B cell (primary cell): ENCODE measurements at regions not wholly inside any gene's neighbourhood (a gene's known extent, or its start where the extent isn't known, plus 50 kb on each side); places are given as distances from the start of the nearest gene placed in this dataset.

Experiments
- ATAC-seq: fragments of 200-7000 bp; cut with Tn5 transposase; one replicate; pipeline ENCODE4 v1.10.0; 2021; ENCODE audit warnings: low read depth, mild to moderate bottlenecking, moderate number of reproducible peaks, moderate library complexity
- CTCF ChIA-PET: fragments of 350-600 bp; sonication (Branson Sonifier 250); formaldehyde crosslinking; loops from one replicate; lab custom pipeline; 2021; ENCODE audit warnings: antibody characterized with exemption, inconsistent platforms; lab: Charles Lee
- POLR2A ChIA-PET: fragments of 350-600 bp; sonication (Branson Sonifier 250); formaldehyde crosslinking; loops from one replicate; lab custom pipeline; 2021; ENCODE audit warnings: antibody characterized with exemption; lab: Charles Lee
- DNase-seq: peaks from one replicate; pipeline ENCODE4 v3.0.0; 2013
- H2AFZ ChIP-seq: 2 replicates; pipeline ENCODE4 v1.6.1; 2012; ENCODE audit warnings: mild to moderate bottlenecking, low read depth, low read length; ENCODE audit not compliant: insufficient read depth, poor library complexity, severe bottlenecking
- H3K27ac ChIP-seq, 2 donors: 1 replicate in 1 of 2; 2 replicates in 1 of 2; pipeline ENCODE4 v1.5.1; 2012 to 2013; ENCODE audit warnings: low read length in 2 of 2, mild to moderate bottlenecking in 2 of 2, moderate library complexity in 1 of 2
- H3K27me3 ChIP-seq, 4 experiments: fragments of 200-600 bp in 1 of 4; sonication (generic) in 1 of 4; replicated peaks in 1 of 4; 1 replicate in 2 of 4; 2 replicates in 2 of 4; pipeline versions ENCODE4 v1.6.1 to v1.7.0; 2013 to 2016; ENCODE audit warnings: low read length in 3 of 4, mild to moderate bottlenecking in 2 of 4, mixed read lengths in 1 of 4, moderate library complexity in 1 of 4; ENCODE audit not compliant: insufficient read depth in 4 of 4, control insufficient read depth in 3 of 4; ENCODE audit errors: control extremely low read depth in 1 of 4
- H3K36me3 ChIP-seq, 2 experiments: replicated peaks in 1 of 2; 1 replicate in 1 of 2; 2 replicates in 1 of 2; pipeline versions ENCODE4 v1.6.1 to v1.7.1; 2013; ENCODE audit warnings: low read length in 1 of 2; ENCODE audit not compliant: insufficient read depth in 2 of 2, control insufficient read depth in 1 of 2; ENCODE audit errors: control extremely low read depth in 1 of 2, extremely low read depth in 1 of 2
- H3K4me1 ChIP-seq, 2 donors: fragments of 200-600 bp in 1 of 2; sonication (generic) in 1 of 2; 1 replicate in 1 of 2; 2 replicates in 1 of 2; pipeline versions ENCODE4 v1.5.1 to v1.6.1; 2013 to 2017; ENCODE audit warnings: low read length in 2 of 2; ENCODE audit not compliant: control insufficient read depth in 2 of 2, insufficient read depth in 2 of 2
- H3K4me2 ChIP-seq: replicated peaks from 2 replicates; pipeline ENCODE3; 2012; ENCODE audit warnings: mild to moderate bottlenecking, low read depth, low read length; ENCODE audit not compliant: poor library complexity, severe bottlenecking
- H3K4me3 ChIP-seq, 5 experiments: fragments of 200-600 bp in 1 of 5; sonication (generic) in 1 of 5; 1 replicate in 3 of 5; 2 replicates in 2 of 5; pipeline versions ENCODE4 v1.5.1 to v1.7.0; 2011 to 2016; ENCODE audit warnings: low read length in 4 of 5, mild to moderate bottlenecking in 4 of 5, low read depth in 2 of 5, control low read depth in 1 of 5, moderate library complexity in 1 of 5; ENCODE audit not compliant: insufficient read depth in 1 of 5; ENCODE audit errors: control extremely low read depth in 1 of 5, extremely low read depth in 1 of 5
- H3K79me2 ChIP-seq: fragments of 200-600 bp; sonication (generic); one replicate; pipeline ENCODE4 v1.6.0; 2016; ENCODE audit warnings: low read length; ENCODE audit not compliant: control insufficient read depth, insufficient read depth
- H3K9ac ChIP-seq: fragments of 200-600 bp; sonication (generic); 2 replicates; pipeline ENCODE4 v1.6.1; 2017; ENCODE audit warnings: mild to moderate bottlenecking, low read length, moderate library complexity
- H3K9me3 ChIP-seq, 3 donors: one replicate each; pipeline versions ENCODE4 v1.6.1 to v1.7.1; 2013; ENCODE audit warnings: low read length in 2 of 3; ENCODE audit not compliant: control insufficient read depth in 2 of 3, insufficient read depth in 1 of 3; ENCODE audit errors: control extremely low read depth in 1 of 3
- H4K20me1 ChIP-seq: 2 replicates; pipeline ENCODE4 v1.6.0; 2012; ENCODE audit warnings: mild to moderate bottlenecking, low read length; ENCODE audit not compliant: insufficient read depth, control insufficient read depth, poor library complexity, severe bottlenecking
- H3K27ac Mint-ChIP-seq: one replicate; pipeline ENCODE4 v1.8.0; 2021; ENCODE audit warnings: mixed read lengths
- H3K27me3 Mint-ChIP-seq: one replicate; pipeline ENCODE4 v1.8.0; 2021; ENCODE audit warnings: mixed read lengths
- H3K4me1 Mint-ChIP-seq: one replicate; pipeline ENCODE4 v1.8.0; 2021; ENCODE audit warnings: mixed read lengths
- H3K4me3 Mint-ChIP-seq: one replicate; pipeline ENCODE4 v1.8.0; 2021; ENCODE audit warnings: mixed read lengths
- H3K9me3 Mint-ChIP-seq: one replicate; pipeline ENCODE4 v1.8.0; 2022; ENCODE audit warnings: mixed read lengths; ENCODE audit not compliant: insufficient read depth
- EZH2 ChIP-seq: IDR thresholded peaks from 2 replicates; pipeline ENCODE4 v1.6.1; 2012; ENCODE audit warnings: borderline replicate concordance, low read depth, mild to moderate bottlenecking, moderate library complexity, low read length; ENCODE audit not compliant: insufficient read depth, poor library complexity, severe bottlenecking
- WGBS: methylation state at CpG from one replicate; pipeline ENCODE4 v1.1.5; 2013; ENCODE audit warnings: missing lambda C conversion rate; ENCODE audit not compliant: insufficient coverage; 5-methylcytosine and 5-hydroxymethylcytosine counted together
- intact Hi-C: fragments of 100-400 bp; cut with micrococcal nuclease; formaldehyde crosslinking; loops from one replicate; pipeline ENCODE4 v1.10.0; 2022
- TF ChIP-seq, protein P1 (sequence below): fragments of 200-600 bp; IDR thresholded peaks from one replicate; pipeline ENCODE4 v1.8.0; 2022; ENCODE audit warnings: antibody characterized with exemption, mild to moderate bottlenecking

DNA sequence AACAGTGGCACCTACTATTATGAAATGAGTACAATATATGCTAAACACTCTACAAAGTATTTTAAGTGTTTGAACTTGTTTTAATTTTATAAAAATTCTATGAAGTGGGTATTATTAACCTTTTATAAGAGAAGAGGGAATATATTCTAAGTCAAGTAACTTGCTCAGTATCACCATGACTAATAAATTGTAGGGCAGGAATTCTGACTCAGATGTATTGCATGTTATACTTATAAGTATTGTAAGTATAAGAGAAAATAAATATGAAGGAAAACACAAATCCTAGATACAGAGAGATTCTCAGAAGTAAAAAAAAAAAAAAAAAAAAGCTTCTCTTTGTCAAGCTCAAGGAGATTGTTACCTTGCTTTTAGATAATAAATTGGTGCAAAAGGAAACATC is 893.2 kb downstream of the SLC16A7 start:
- DNase-seq (no peak), ATAC-seq (no peak)
- intact Hi-C loops = no loop called here
- H3K27me3 Mint-ChIP-seq = no peaks in the 10 kb centered on the region
- H3K27me3 ChIP-seq = no peaks in the 10 kb centered on the region
- H4K20me1 ChIP-seq = no peaks in the 10 kb centered on the region
- H3K79me2 ChIP-seq = no peaks in the 10 kb centered on the region
- H3K9ac ChIP-seq = no peak overlapping the region
- H3K9me3 ChIP-seq = no peaks in the 10 kb centered on the region
- TF ChIP-seq EZH2 = no peak
- TF ChIP-seq, protein P1, sequence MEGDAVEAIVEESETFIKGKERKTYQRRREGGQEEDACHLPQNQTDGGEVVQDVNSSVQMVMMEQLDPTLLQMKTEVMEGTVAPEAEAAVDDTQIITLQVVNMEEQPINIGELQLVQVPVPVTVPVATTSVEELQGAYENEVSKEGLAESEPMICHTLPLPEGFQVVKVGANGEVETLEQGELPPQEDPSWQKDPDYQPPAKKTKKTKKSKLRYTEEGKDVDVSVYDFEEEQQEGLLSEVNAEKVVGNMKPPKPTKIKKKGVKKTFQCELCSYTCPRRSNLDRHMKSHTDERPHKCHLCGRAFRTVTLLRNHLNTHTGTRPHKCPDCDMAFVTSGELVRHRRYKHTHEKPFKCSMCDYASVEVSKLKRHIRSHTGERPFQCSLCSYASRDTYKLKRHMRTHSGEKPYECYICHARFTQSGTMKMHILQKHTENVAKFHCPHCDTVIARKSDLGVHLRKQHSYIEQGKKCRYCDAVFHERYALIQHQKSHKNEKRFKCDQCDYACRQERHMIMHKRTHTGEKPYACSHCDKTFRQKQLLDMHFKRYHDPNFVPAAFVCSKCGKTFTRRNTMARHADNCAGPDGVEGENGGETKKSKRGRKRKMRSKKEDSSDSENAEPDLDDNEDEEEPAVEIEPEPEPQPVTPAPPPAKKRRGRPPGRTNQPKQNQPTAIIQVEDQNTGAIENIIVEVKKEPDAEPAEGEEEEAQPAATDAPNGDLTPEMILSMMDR = no peak
- no peak overlapping the region for H3K4me3 Mint-ChIP-seq
- POLR2A ChIA-PET = no interaction called here
- no peak overlapping the region for H3K4me3 ChIP-seq
- no peak overlapping the region for H3K27ac Mint-ChIP-seq
- H3K9me3 Mint-ChIP-seq = no peaks in the 10 kb centered on the region
- no peak overlapping the region for H3K4me2 ChIP-seq
- no peak overlapping the region for H2AFZ ChIP-seq
- CTCF ChIA-PET = no interaction called here
- no peak overlapping the region for H3K27ac ChIP-seq
- H3K4me1 Mint-ChIP-seq = no peaks in the 10 kb centered on the region
- H3K4me1 ChIP-seq = no peaks in the 10 kb centered on the region
- H3K36me3 ChIP-seq = no peaks in the 10 kb centered on the region

DNA sequence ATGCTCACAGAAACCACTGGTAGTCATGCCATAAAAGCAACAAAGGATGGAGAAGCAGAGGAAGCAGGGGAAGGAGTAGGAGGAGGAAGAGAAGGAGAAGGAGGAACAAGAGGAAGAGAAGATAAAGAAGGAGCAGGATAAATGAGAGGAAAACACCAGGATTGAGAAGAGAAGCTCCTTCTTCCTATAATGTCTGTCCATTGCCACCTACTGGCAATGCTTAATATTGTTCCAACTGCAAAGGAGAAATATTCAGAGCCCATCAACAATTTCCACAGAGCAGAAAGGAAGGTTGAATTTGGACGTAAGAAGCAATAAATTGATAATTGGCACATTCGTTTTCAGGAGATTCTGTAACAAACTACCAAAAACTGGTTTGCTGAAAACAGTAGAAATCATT is 898.4 kb downstream of the SLC16A7 start:
- H2AFZ ChIP-seq = no peak overlapping the region
- CTCF ChIA-PET = no interaction called here
- WGBS = no CpG with 5 or more reads among the region's 2 CpGs

More for the DNA sequence above, 898.4 kb downstream of the SLC16A7 start:
- no peaks in the 10 kb centered on the region for H3K27me3 ChIP-seq
- H3K27ac ChIP-seq = no peak overlapping the region
- no peaks in the 10 kb centered on the region for H3K36me3 ChIP-seq
- H4K20me1 ChIP-seq = no peaks in the 10 kb centered on the region
- Mint-ChIP-seq H3K4me1 (no peaks in the 10 kb centered on the region), H3K9me3 (peaks cover 3% of the 10 kb centered on the region), H3K27me3 (no peaks in the 10 kb centered on the region), H3K4me3 (no peak overlapping the region), H3K27ac (no peak overlapping the region)
- DNase-seq = no peak
- no peaks in the 10 kb centered on the region for H3K79me2 ChIP-seq
- no peak overlapping the region for H3K9ac ChIP-seq
- TF ChIP-seq, protein P1 = no peak
- no peak for TF ChIP-seq EZH2
- no peak for ATAC-seq
- H3K4me1 ChIP-seq = no peaks in the 10 kb centered on the region
- intact Hi-C loops = no loop called here
- POLR2A ChIA-PET = no interaction called here
- H3K4me3 ChIP-seq = no peak overlapping the region
- H3K4me2 ChIP-seq = no peak overlapping the region
- no peaks in the 10 kb centered on the region for H3K9me3 ChIP-seq
